ENCODE measurements at regions not wholly inside any gene's neighbourhood (a gene's known extent, or its start where the extent isn't known, plus 50 kb on each side); places are given as distances from the start of the nearest gene placed in this dataset.

DNA sequence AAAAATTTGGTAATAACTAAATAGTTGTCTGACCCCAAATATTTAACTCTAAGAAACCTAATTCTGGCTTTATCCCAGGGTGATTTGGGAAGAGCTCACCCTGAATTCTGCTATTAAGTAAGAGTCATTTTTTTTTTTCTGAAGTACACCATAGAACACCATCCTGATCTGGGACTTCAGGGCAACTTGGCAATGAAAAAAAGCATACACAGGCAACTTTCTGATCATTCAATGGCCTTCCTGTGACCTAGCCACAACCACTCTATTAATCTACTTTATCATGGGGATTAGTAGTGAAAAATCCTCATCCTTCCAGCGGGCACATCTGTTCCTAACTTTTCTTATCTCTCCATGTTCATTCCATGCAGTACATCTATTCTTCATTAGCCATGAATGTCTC is 333.2 kb upstream of the MAD2L1 start:
- H2BK5ac ChIP-seq (ENCODE audit: insufficient read length, low read length), result no peak overlapping the region
- H3K27me3 ChIP-seq (ENCODE audit: insufficient read depth, low read length), result no peaks in the 10 kb centered on the region
- H3K4me2 ChIP-seq (ENCODE audit: insufficient read depth, insufficient read length, low read length), result no peak overlapping the region
- peaks cover 5 to 7% of the 10 kb centered on the region in 2 experiments; a peak in 3 of 4 replicates for H3K4me1 Mint-ChIP-seq
- no peak overlapping the region for H3K14ac ChIP-seq (ENCODE audit: insufficient read depth, low read length)
- H3K27ac Mint-ChIP-seq, result no peak overlapping the region
- TF ChIP-seq, protein P1, sequence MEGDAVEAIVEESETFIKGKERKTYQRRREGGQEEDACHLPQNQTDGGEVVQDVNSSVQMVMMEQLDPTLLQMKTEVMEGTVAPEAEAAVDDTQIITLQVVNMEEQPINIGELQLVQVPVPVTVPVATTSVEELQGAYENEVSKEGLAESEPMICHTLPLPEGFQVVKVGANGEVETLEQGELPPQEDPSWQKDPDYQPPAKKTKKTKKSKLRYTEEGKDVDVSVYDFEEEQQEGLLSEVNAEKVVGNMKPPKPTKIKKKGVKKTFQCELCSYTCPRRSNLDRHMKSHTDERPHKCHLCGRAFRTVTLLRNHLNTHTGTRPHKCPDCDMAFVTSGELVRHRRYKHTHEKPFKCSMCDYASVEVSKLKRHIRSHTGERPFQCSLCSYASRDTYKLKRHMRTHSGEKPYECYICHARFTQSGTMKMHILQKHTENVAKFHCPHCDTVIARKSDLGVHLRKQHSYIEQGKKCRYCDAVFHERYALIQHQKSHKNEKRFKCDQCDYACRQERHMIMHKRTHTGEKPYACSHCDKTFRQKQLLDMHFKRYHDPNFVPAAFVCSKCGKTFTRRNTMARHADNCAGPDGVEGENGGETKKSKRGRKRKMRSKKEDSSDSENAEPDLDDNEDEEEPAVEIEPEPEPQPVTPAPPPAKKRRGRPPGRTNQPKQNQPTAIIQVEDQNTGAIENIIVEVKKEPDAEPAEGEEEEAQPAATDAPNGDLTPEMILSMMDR (conservative IDR thresholded peaks at IDR 0.05), result no peak
- H3K79me1 ChIP-seq (ENCODE audit: insufficient read depth, low read depth, low read length, poor library complexity, severe bottlenecking), result no peaks in the 10 kb centered on the region
- H3K56ac ChIP-seq (ENCODE audit: insufficient read length, low read depth, low read length), result no peak overlapping the region
- no peak overlapping the region for H3K27ac ChIP-seq (ENCODE audit: insufficient read length, low read depth, low read length)
- no peak overlapping the region for H2BK15ac ChIP-seq (ENCODE audit: low read depth, low read length)
- H3K79me2 ChIP-seq (ENCODE audit: insufficient read depth, low read length), result no peaks in the 10 kb centered on the region
- H2AK5ac ChIP-seq (ENCODE audit: insufficient read length, low read length), result no peak overlapping the region
- H4K8ac ChIP-seq (replicated peaks; ENCODE audit: insufficient read length, low read depth, low read length), result no peak overlapping the region
- peaks cover 0 to 1% (median 0%) of the 10 kb centered on the region in 3 experiments; a peak in 1 of 7 replicates for H3K36me3 Mint-ChIP-seq (ENCODE audit: insufficient read depth in 1 of 3, low read depth in 3 of 3)
- H3K9me3 Mint-ChIP-seq, result no peaks in the 10 kb centered on the region
- no peak overlapping the region for H3K23ac ChIP-seq (ENCODE audit: insufficient read length, low read depth, low read length)
- no CpG with 5 or more reads among the region's 1 CpG for WGBS (ENCODE audit: extremely low coverage, insufficient read length, low lambda C conversion rate)
- DNase-seq, result no peak
- H2BK12ac ChIP-seq (ENCODE audit: insufficient read length, low read depth, low read length), result no peak overlapping the region
- no peak overlapping the region for H3K18ac ChIP-seq (ENCODE audit: insufficient read length, low read depth, low read length)
- no peak overlapping the region for H2BK120ac ChIP-seq (ENCODE audit: low read depth, low read length, poor library complexity, severe bottlenecking)
- H3K23me2 ChIP-seq (ENCODE audit: insufficient read length, low read depth, low read length, poor library complexity, severe bottlenecking), result no peaks in the 10 kb centered on the region
- no peaks in the 10 kb centered on the region for H3K9me3 ChIP-seq (ENCODE audit: control insufficient read depth, low read depth, low read length)
- H3K4me3 Mint-ChIP-seq, result no peak overlapping the region
- no peak overlapping the region for H3K9ac ChIP-seq (ENCODE audit: extremely low read depth, insufficient read length, low read length)
- no peak overlapping the region for H3T11ph ChIP-seq (ENCODE audit: low read length)
- H4K91ac ChIP-seq (ENCODE audit: insufficient read length, low read depth, low read length), result no peak overlapping the region
- H3K27me3 Mint-ChIP-seq (ENCODE audit: low read depth), result no peaks in the 10 kb centered on the region
- no peak overlapping the region for H2AFZ ChIP-seq (ENCODE audit: low read length)
- H2BK20ac ChIP-seq (ENCODE audit: low read depth, low read length, poor library complexity, severe bottlenecking), result no peak overlapping the region
- H3K4me1 ChIP-seq (ENCODE audit: insufficient read depth, low read length), result no peaks in the 10 kb centered on the region
- H4K20me1 ChIP-seq (ENCODE audit: control insufficient read depth, insufficient read depth, insufficient read length), result no peaks in the 10 kb centered on the region
- H3K4ac ChIP-seq (ENCODE audit: low read depth, low read length), result no peak overlapping the region
- no peak overlapping the region for H4K5ac ChIP-seq (ENCODE audit: insufficient read length, low read depth, low read length)

Measured in H9 (cell line).